Upper lobe of left lung (tissue), 6 donors: ENCODE measurements at regions not wholly inside any gene's neighbourhood (a gene's known extent, or its start where the extent isn't known, plus 50 kb on each side); places are given as distances from the start of the nearest gene placed in this dataset.

ENCODE experiments used
- ATAC-seq, 2 donors: fragments of 200-7000 bp; cut with Tn5 transposase; one replicate each; pipeline ENCODE4 v1.9.1; 2022; ENCODE audit warnings: mild to moderate bottlenecking in 2 of 2, moderate library complexity in 2 of 2; ENCODE audit not compliant: low FRiP score in 2 of 2
- DNase-seq, 2 donors: peaks; one replicate each; pipeline ENCODE4 v3.0.0-alpha.2; 2019 to 2020
- H3K27ac ChIP-seq, 4 donors: fragments of 200-600 bp; sonication (generic); one replicate each; pipeline ENCODE4 v1.5.1; 2016 to 2019
- H3K27me3 ChIP-seq, 4 donors: fragments of 200-600 bp; sonication (generic); one replicate each; pipeline ENCODE4 v1.5.1; 2017 to 2019
- H3K36me3 ChIP-seq, 4 donors: fragments of 200-600 bp; sonication (generic); one replicate each; pipeline ENCODE4 v1.5.1; 2016 to 2019
- H3K4me1 ChIP-seq, 4 donors: fragments of 200-600 bp; sonication (generic); one replicate each; pipeline ENCODE4 v1.5.1; 2018 to 2019
- H3K4me3 ChIP-seq, 4 donors: fragments of 200-600 bp; sonication (generic); one replicate each; pipeline ENCODE4 v1.5.1; 2017 to 2019; ENCODE audit warnings: mild to moderate bottlenecking in 2 of 4, moderate library complexity in 1 of 4
- H3K9me3 ChIP-seq, 4 donors: fragments of 200-600 bp; sonication (generic); one replicate each; pipeline ENCODE4 v1.5.1; 2018 to 2019
- CTCF ChIP-seq, 6 experiments: fragments of 450-650 bp in 4 of 6; fragments of 200-600 bp in 2 of 6; sonication (generic) in 2 of 6; IDR thresholded peaks; one replicate each; pipeline ENCODE4 v1.5.1; 2016 to 2019; ENCODE audit warnings: antibody characterized with exemption in 6 of 6
- EP300 ChIP-seq, 4 donors: sonication (generic); formaldehyde crosslinking; IDR thresholded peaks; one replicate each; pipeline ENCODE4 v1.5.1; 2017; ENCODE audit warnings: antibody characterized with exemption in 4 of 4, control low read depth in 2 of 4
- POLR2A ChIP-seq, 4 donors: fragments of 450-650 bp; IDR thresholded peaks; one replicate each; pipeline ENCODE4 v1.5.1; 2016 to 2017; ENCODE audit warnings: antibody characterized with exemption in 4 of 4, mild to moderate bottlenecking in 2 of 4
- POLR2AphosphoS5 ChIP-seq, 2 donors: sonication (generic); formaldehyde crosslinking; IDR thresholded peaks; one replicate each; pipeline ENCODE4 v1.5.1; 2017; ENCODE audit warnings: antibody characterized with exemption in 2 of 2
- WGBS, 2 donors: methylation state at CpG; one replicate each; pipeline ENCODE4 v1.1.5; 2017 to 2018; 5-methylcytosine and 5-hydroxymethylcytosine counted together
- donor health status: DM: no; HTN: no; CAD: no; lungs with moderate emphysema.
- donor health status: DM: no; HTN: yes; CAD: no; lungs with severe emphysema.

- Histone ChIP-seq H3K9me3 (no peaks in the 10 kb centered on the region), H3K4me3 (no peak overlapping the region), H3K4me1 (no peaks in the 10 kb centered on the region), H3K27me3 (no peaks in the 10 kb centered on the region), H3K27ac (no peak overlapping the region), H3K36me3 (no peaks in the 10 kb centered on the region)
- no peak for DNase-seq
- 68 to 80% methylated on average over 6 of the region's 6 CpGs for WGBS, 2 donors
- ATAC-seq = no peak
- no peak for TF ChIP-seq POLR2A (IDR thresholded peaks at IDR 0.05)
- TF ChIP-seq CTCF (IDR thresholded peaks at IDR 0.05) = no peak
- TF ChIP-seq POLR2AphosphoS5 (IDR thresholded peaks at IDR 0.05) = no peak
These were observed 58.6 kb upstream of the MSX1 start for GRCh38 chr4:4800646-4801408.

GRCh38 chr4:4794421-4794820 is 65.0 kb upstream of the MSX1 start:
- no peaks in the 10 kb centered on the region for H3K36me3 ChIP-seq
- 56 to 63% methylated on average over 1 of the region's 1 CpG for WGBS, 2 donors
- DNase-seq (no peak), ATAC-seq (no peak)
- no peaks in the 10 kb centered on the region for H3K27me3 ChIP-seq
- TF ChIP-seq CTCF (IDR thresholded peaks at IDR 0.05) (no peak), EP300 (IDR thresholded peaks at IDR 0.05) (no peak), POLR2A (IDR thresholded peaks at IDR 0.05) (no peak), POLR2AphosphoS5 (IDR thresholded peaks at IDR 0.05) (no peak)
- H3K4me3 ChIP-seq = no peak overlapping the region
- H3K4me1 ChIP-seq = no peaks in the 10 kb centered on the region
- H3K9me3 ChIP-seq = no peaks in the 10 kb centered on the region
- H3K27ac ChIP-seq = no peak overlapping the region

- ATAC-seq (peak in 1 of 2 donors; percentile 83), DNase-seq (no peak)
- H3K27me3 ChIP-seq = no peaks in the 10 kb centered on the region
- H3K27ac ChIP-seq = no peak overlapping the region
- no peaks in the 10 kb centered on the region for H3K4me1 ChIP-seq
- H3K36me3 ChIP-seq = no peaks in the 10 kb centered on the region
- WGBS, 2 donors = 73 to 81% methylated on average over 4 of the region's 4 CpGs
- peaks cover 0 to 10% (median 8%) of the 10 kb centered on the region in 4 donors for H3K9me3 ChIP-seq
- no peak overlapping the region for H3K4me3 ChIP-seq
- no peak for TF ChIP-seq POLR2AphosphoS5 (IDR thresholded peaks at IDR 0.05)
- no peak for TF ChIP-seq POLR2A (IDR thresholded peaks at IDR 0.05)
- no peak for TF ChIP-seq EP300 (IDR thresholded peaks at IDR 0.05)
- no peak for TF ChIP-seq CTCF (IDR thresholded peaks at IDR 0.05)
These were observed 67.0 kb upstream of the MSX1 start for GRCh38 chr4:4792466-4792865.

GRCh38 chr4:4791299-4792111 is 68.0 kb upstream of the MSX1 start:
- Histone ChIP-seq H3K9me3 (peaks cover 0 to 10% (median 8%) of the 10 kb centered on the region in 4 donors), H3K4me1 (no peaks in the 10 kb centered on the region), H3K27ac (no peak overlapping the region), H3K4me3 (no peak overlapping the region), H3K36me3 (no peaks in the 10 kb centered on the region), H3K27me3 (no peaks in the 10 kb centered on the region)
- WGBS, 2 donors = 67 to 70% methylated on average over 6 to 14 of the region's 14 CpGs
- TF ChIP-seq POLR2A (IDR thresholded peaks at IDR 0.05) = no peak
- TF ChIP-seq EP300 (IDR thresholded peaks at IDR 0.05) = no peak
- TF ChIP-seq CTCF (IDR thresholded peaks at IDR 0.05) = no peak
- TF ChIP-seq POLR2AphosphoS5 (IDR thresholded peaks at IDR 0.05) = no peak
- ATAC-seq (peak; percentile 30 to 46), DNase-seq (peak in 1 of 2 donors; percentile 37)
